ENCODE measurements at regions not wholly inside any gene's neighbourhood (a gene's known extent, or its start where the extent isn't known, plus 50 kb on each side); places are given as distances from the start of the nearest gene placed in this dataset.

- peak; percentile 30 for DNase-seq
Measured at GRCh38 chr6:210778-211374, 81.4 kb upstream of the DUSP22 start.

GRCh38 chr6:211871-212497 is 80.3 kb upstream of the DUSP22 start:
- no peak for DNase-seq

GRCh38 chr6:213284-213683 is 79.0 kb upstream of the DUSP22 start:
- DNase-seq: no peak

- DNase-seq: no peak
Measured at GRCh38 chr6:214428-214827, 77.9 kb upstream of the DUSP22 start.

GRCh38 chr6:215335-216034 is 76.8 kb upstream of the DUSP22 start:
- DNase-seq: no peak

GRCh38 chr6:217048-217659 is 75.1 kb upstream of the DUSP22 start:
- DNase-seq: no peak

GRCh38 chr6:218153-219018 is 73.9 kb upstream of the DUSP22 start:
- peak; percentile 50 for DNase-seq

- no peak for DNase-seq
Measured at GRCh38 chr6:219019-219570, 73.2 kb upstream of the DUSP22 start.

GRCh38 chr6:219641-220198 is 72.6 kb upstream of the DUSP22 start:
- DNase-seq: no peak

- DNase-seq: no peak
Measured at GRCh38 chr6:220312-220711, 72.0 kb upstream of the DUSP22 start.

GRCh38 chr6:220721-221475 is 71.4 kb upstream of the DUSP22 start:
- DNase-seq: no peak

- no peak for DNase-seq
Measured at GRCh38 chr6:221531-222349, 70.5 kb upstream of the DUSP22 start.

- DNase-seq: no peak
Measured at GRCh38 chr6:222468-222867, 69.8 kb upstream of the DUSP22 start.

- DNase-seq: no peak
Measured at GRCh38 chr6:223136-223535, 69.2 kb upstream of the DUSP22 start.

GRCh38 chr6:223763-224162 is 68.5 kb upstream of the DUSP22 start:
- DNase-seq: no peak

- no peak for DNase-seq
Measured at GRCh38 chr6:224350-224749, 67.9 kb upstream of the DUSP22 start.

GRCh38 chr6:225121-225721 is 67.1 kb upstream of the DUSP22 start:
- no peak for DNase-seq

GRCh38 chr6:225907-226306 is 66.4 kb upstream of the DUSP22 start:
- DNase-seq: no peak

- DNase-seq: no peak
Measured at GRCh38 chr6:226516-227073, 65.7 kb upstream of the DUSP22 start.
